IMR-90 (cell line): ENCODE measurements at regions not wholly inside any gene's neighbourhood (a gene's known extent, or its start where the extent isn't known, plus 50 kb on each side); places are given as distances from the start of the nearest gene placed in this dataset.

ENCODE experiments used
- CEBPB ChIP-seq: IDR thresholded peaks from 2 replicates; pipeline ENCODE4 v1.6.1; 2012; ENCODE audit warnings: low read depth, low read length, improper control_type of control experiment
- CTCF ChIP-seq: conservative IDR thresholded peaks from 2 replicates; pipeline ENCODE4 v1.5.1; 2012; ENCODE audit warnings: mild to moderate bottlenecking, low read depth, low read length, improper control_type of control experiment
- ELK1 ChIP-seq: fragments of 150-350 bp; IDR thresholded peaks from 2 replicates; pipeline ENCODE4 v1.6.1; 2016; ENCODE audit warnings: low read depth, mild to moderate bottlenecking, low read length, moderate library complexity, borderline replicate concordance
- MAFK ChIP-seq: IDR thresholded peaks from 2 replicates; pipeline ENCODE4 v1.6.1; 2012; ENCODE audit warnings: low read depth, low read length, improper control_type of control experiment
- POLR2A ChIP-seq: IDR thresholded peaks from 2 replicates; pipeline ENCODE4 v1.6.1; 2012; ENCODE audit warnings: mild to moderate bottlenecking, low read depth, low read length
- RAD21 ChIP-seq: IDR thresholded peaks from 2 replicates; pipeline ENCODE4 v1.6.1; 2012; ENCODE audit warnings: low read length, improper control_type of control experiment
- RCOR1 ChIP-seq: IDR thresholded peaks from 2 replicates; pipeline ENCODE4 v1.6.1; 2012; ENCODE audit warnings: mild to moderate bottlenecking, low read length, improper control_type of control experiment; ENCODE audit not compliant: insufficient replicate concordance
- SMC3 ChIP-seq: fragments of 150-350 bp; IDR thresholded peaks from 2 replicates; pipeline ENCODE4 v1.6.1; 2016; ENCODE audit warnings: low read depth, mild to moderate bottlenecking, antibody characterized with exemption, low read length, moderate library complexity

DNA sequence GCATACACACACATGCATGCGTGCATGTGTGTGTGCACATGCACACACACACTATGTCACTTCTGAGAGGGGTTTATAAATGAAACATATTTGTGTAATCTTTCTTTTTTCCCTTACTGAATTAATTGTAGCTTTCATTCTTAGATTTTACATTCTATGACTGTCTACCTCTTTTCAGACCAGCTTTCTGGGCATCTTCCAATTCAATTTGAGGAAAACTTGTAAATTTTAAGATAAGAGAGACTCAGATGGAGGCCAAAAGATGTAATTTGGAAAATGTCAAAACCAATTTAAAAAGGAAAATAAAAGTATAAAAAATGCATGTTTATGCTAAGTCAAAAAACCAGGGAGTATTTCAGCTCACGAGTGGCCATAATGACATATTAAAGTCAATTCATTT, 594.5 kb downstream of the OLFM4 start:
- TF ChIP-seq CTCF, result no peak
- no peak for TF ChIP-seq POLR2A
- no peak for TF ChIP-seq RAD21
- TF ChIP-seq MAFK, result no peak
- TF ChIP-seq SMC3, result no peak
- TF ChIP-seq RCOR1, result no peak
- no peak for TF ChIP-seq CEBPB
- TF ChIP-seq ELK1, result no peak
